Fibroblast of lung (primary cell): ENCODE measurements at regions not wholly inside any gene's neighbourhood (a gene's known extent, or its start where the extent isn't known, plus 50 kb on each side); places are given as distances from the start of the nearest gene placed in this dataset.
"Not testable (repeated sequence)": the region's sequence is repeated elsewhere in the genome, so short reads cannot be mapped to it uniquely, and the experiment has no call there.

Experiments
- DNase-seq, 2 donors: peaks; one replicate each; pipeline versions ENCODE4 v3.0.0 to v3.0.0-alpha.2; 2010; ENCODE audit warnings: low read depth in 2 of 2
- H2AFZ ChIP-seq: 2 replicates; pipeline ENCODE4 v1.5.1; 2012; ENCODE audit warnings: low read length, control low read depth, inconsistent platforms
- H3K27ac ChIP-seq: 2 replicates; pipeline ENCODE4 v1.5.1; 2011; ENCODE audit warnings: low read length, control low read depth; ENCODE audit not compliant: insufficient read depth
- H3K27me3 ChIP-seq: 2 replicates; pipeline ENCODE4 v1.5.1; 2011; ENCODE audit warnings: mild to moderate bottlenecking, low read length; ENCODE audit not compliant: control insufficient read depth, insufficient read depth
- H3K36me3 ChIP-seq: 2 replicates; pipeline ENCODE4 v1.5.1; 2011; ENCODE audit warnings: low read length; ENCODE audit not compliant: control insufficient read depth, insufficient read depth
- H3K4me1 ChIP-seq: 2 replicates; pipeline ENCODE4 v1.5.1; 2011; ENCODE audit warnings: low read length; ENCODE audit not compliant: control insufficient read depth, insufficient read depth; ENCODE audit errors: extremely low read depth
- H3K4me2 ChIP-seq: 2 replicates; pipeline ENCODE4 v1.5.1; 2011; ENCODE audit warnings: low read length, control low read depth; ENCODE audit not compliant: insufficient read depth; ENCODE audit errors: extremely low read depth
- H3K4me3 ChIP-seq, 4 experiments: fragments of 200-600 bp in 1 of 4; sonication (generic) in 1 of 4; replicated peaks in 1 of 4; 2 replicates each; pipeline ENCODE4 v1.5.1; 2011 to 2016; ENCODE audit warnings: low read length in 4 of 4, low read depth in 3 of 4, mild to moderate bottlenecking in 3 of 4, control low read depth in 2 of 4, inconsistent platforms in 1 of 4, mixed read lengths in 1 of 4; ENCODE audit not compliant: insufficient read depth in 1 of 4; ENCODE audit errors: control extremely low read depth in 1 of 4
- H3K79me2 ChIP-seq: 2 replicates; pipeline ENCODE4 v1.5.1; 2012; ENCODE audit warnings: mild to moderate bottlenecking, low read length, inconsistent platforms; ENCODE audit not compliant: control insufficient read depth, insufficient read depth
- H3K9ac ChIP-seq: 2 replicates; pipeline ENCODE4 v1.5.1; 2011; ENCODE audit warnings: mild to moderate bottlenecking, low read length, control low read depth; ENCODE audit not compliant: insufficient read depth
- H3K9me3 ChIP-seq: 2 replicates; pipeline ENCODE4 v1.5.1; 2012; ENCODE audit warnings: low read depth, low read length; ENCODE audit not compliant: control insufficient read depth, insufficient read depth
- H4K20me1 ChIP-seq: 2 replicates; pipeline ENCODE4 v1.5.1; 2011; ENCODE audit warnings: low read length; ENCODE audit not compliant: control insufficient read depth, insufficient read depth; ENCODE audit errors: extremely low read depth
- CTCF ChIP-seq, 2 donors: IDR thresholded peaks in 1 of 2; conservative IDR thresholded peaks in 1 of 2; 1 replicate in 1 of 2; 2 replicates in 1 of 2; pipeline ENCODE4 v1.5.1; 2011 to 2012; ENCODE audit warnings: low read length in 2 of 2, control low read depth in 1 of 2, inconsistent platforms in 1 of 2, low read depth in 1 of 2, mild to moderate bottlenecking in 1 of 2
- EZH2 ChIP-seq: IDR thresholded peaks from 2 replicates; pipeline ENCODE4 v1.5.1; 2012; ENCODE audit warnings: low read length, control low read depth, mild to moderate bottlenecking; ENCODE audit errors: missing control alignments

DNA sequence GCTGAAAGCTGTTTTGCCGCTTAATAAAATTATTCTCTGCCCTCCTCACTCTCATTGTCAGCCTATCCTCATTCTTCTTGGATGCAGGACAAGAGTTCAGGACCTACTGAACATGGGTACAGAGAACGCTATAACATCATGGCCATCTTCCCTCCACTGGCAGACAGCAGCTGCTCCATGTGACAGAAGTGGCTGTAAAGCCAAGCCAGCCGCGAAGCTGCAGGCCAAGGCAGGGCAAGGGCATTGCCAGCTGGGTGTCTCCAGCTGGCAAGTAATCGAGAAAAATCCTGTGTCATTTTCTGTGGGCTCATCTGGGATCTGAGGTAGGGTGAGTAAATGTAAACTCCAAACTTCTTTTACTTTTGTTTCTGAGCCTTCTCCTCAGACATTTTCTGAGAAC lies 84.8 kb downstream of the SLC25A46 start:
- H3K9me3 ChIP-seq, result no peaks in the 10 kb centered on the region
- no peak overlapping the region for H3K4me3 ChIP-seq
- H3K36me3 ChIP-seq, result no peaks in the 10 kb centered on the region
- H3K27me3 ChIP-seq, result no peaks in the 10 kb centered on the region
- no peak overlapping the region for H3K4me2 ChIP-seq
- TF ChIP-seq EZH2 (no peak), CTCF (conservative IDR thresholded peaks at IDR 0.05 in 1 of 2, IDR thresholded peaks at IDR 0.05 in 1 of 2; ENCODE audit: low read depth in 1 of 2, low read length in 2 of 2) (no peak)
- H3K27ac ChIP-seq, result no peak overlapping the region
- DNase-seq, result no peak
- no peaks in the 10 kb centered on the region for H3K79me2 ChIP-seq
- no peak overlapping the region for H3K9ac ChIP-seq
- no peak overlapping the region for H2AFZ ChIP-seq
- no peaks in the 10 kb centered on the region for H3K4me1 ChIP-seq
- no peaks in the 10 kb centered on the region for H4K20me1 ChIP-seq

DNA sequence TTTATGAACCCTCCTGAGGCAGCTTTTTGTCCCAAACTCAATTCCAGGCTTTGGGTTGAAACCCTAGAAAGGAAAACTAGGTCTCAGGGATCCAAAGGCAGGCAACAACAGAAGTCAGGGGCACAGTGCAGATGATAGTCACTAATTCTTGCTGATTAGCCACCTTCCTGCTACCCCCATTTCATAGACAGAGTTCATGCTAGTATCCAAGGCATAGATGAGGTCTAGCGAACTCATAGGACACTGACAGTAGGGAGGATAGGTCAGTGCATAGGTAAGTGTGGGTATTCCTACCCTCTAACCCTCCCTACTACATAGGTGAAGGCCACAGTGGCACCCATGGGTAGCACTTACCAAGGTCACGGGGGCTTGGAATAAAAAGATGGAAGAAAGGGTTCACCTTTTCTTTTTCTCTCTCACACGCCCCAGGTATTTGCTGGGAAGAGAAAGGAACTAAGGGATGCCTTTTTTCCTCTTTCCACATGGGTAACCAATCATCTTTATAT lies 86.2 kb downstream of the SLC25A46 start:
- H3K4me3 ChIP-seq, result no peak overlapping the region
- H2AFZ ChIP-seq, result no peak overlapping the region
- DNase-seq, result no peak
- H3K27me3 ChIP-seq, result no peaks in the 10 kb centered on the region
- H3K4me2 ChIP-seq, result no peak overlapping the region
- no peaks in the 10 kb centered on the region for H4K20me1 ChIP-seq
- TF ChIP-seq EZH2, result no peak
- TF ChIP-seq CTCF (conservative IDR thresholded peaks at IDR 0.05 in 1 of 2, IDR thresholded peaks at IDR 0.05 in 1 of 2; ENCODE audit: low read depth in 1 of 2, low read length in 2 of 2), result no peak
- H3K36me3 ChIP-seq, result no peaks in the 10 kb centered on the region
- no peaks in the 10 kb centered on the region for H3K4me1 ChIP-seq
- H3K79me2 ChIP-seq, result no peaks in the 10 kb centered on the region
- no peaks in the 10 kb centered on the region for H3K9me3 ChIP-seq
- no peak overlapping the region for H3K9ac ChIP-seq
- no peak overlapping the region for H3K27ac ChIP-seq

GRCh38 chr5:110832683-110833082 lies 93.9 kb downstream of the SLC25A46 start:
- no peak overlapping the region for H3K9ac ChIP-seq
- H3K27me3 ChIP-seq, result no peaks in the 10 kb centered on the region
- no peak overlapping the region for H3K4me3 ChIP-seq
- H3K27ac ChIP-seq, result no peak overlapping the region
- DNase-seq, result no peak
- H3K36me3 ChIP-seq, result no peaks in the 10 kb centered on the region
- no peaks in the 10 kb centered on the region for H3K9me3 ChIP-seq
- no peaks in the 10 kb centered on the region for H3K79me2 ChIP-seq
- no peaks in the 10 kb centered on the region for H3K4me1 ChIP-seq
- H3K4me2 ChIP-seq, result no peak overlapping the region
- no peaks in the 10 kb centered on the region for H4K20me1 ChIP-seq
- TF ChIP-seq EZH2, result no peak
- TF ChIP-seq CTCF (conservative IDR thresholded peaks at IDR 0.05 in 1 of 2, IDR thresholded peaks at IDR 0.05 in 1 of 2; ENCODE audit: low read depth in 1 of 2, low read length in 2 of 2), result no peak
- H2AFZ ChIP-seq, result no peak overlapping the region

DNA sequence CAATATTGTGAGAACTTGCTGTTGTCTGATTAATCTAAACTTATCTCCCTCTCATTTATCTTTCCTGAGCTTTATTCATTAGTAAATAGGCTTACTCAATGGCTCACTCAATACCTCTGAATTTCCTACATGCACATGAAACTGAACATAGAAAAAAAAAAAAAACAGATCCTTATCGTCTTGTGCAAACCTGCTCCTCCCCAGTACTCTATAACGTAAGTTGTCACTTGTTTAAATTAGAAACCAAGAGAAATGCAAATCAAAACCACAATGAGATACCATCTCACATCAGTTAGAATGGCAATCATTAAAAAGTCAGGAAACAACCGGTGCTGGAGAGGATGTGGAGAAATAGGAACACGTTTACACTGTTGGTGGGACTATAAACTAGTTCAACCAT lies 96.1 kb downstream of the SLC25A46 start:
- not testable (repeated sequence) for H3K27ac ChIP-seq, H3K4me2 ChIP-seq, H3K4me3 ChIP-seq, H2AFZ ChIP-seq, H3K79me2 ChIP-seq, DNase-seq, H3K9me3 ChIP-seq, H3K4me1 ChIP-seq, H3K36me3 ChIP-seq, H3K9ac ChIP-seq, H3K27me3 ChIP-seq, H4K20me1 ChIP-seq
